GM18517 (cell line): ENCODE measurements at regions not wholly inside any gene's neighbourhood (a gene's known extent, or its start where the extent isn't known, plus 50 kb on each side); places are given as distances from the start of the nearest gene placed in this dataset.
A peak's percentile ranks its signal among the peaks of the same experiment; 100 is the strongest.

Experiments
- ATAC-seq: cut with Tn5 transposase; IDR thresholded peaks from one replicate; pipeline ENCODE4 v1.9.1; 2021; ENCODE audit warnings: mild to moderate bottlenecking, moderate library complexity; ENCODE audit not compliant: unreplicated experiment

- ATAC-seq, result no peak
These were observed 1326.4 kb upstream of the SORCS1 start for GRCh38 chr10:108490944-108491343.

DNA sequence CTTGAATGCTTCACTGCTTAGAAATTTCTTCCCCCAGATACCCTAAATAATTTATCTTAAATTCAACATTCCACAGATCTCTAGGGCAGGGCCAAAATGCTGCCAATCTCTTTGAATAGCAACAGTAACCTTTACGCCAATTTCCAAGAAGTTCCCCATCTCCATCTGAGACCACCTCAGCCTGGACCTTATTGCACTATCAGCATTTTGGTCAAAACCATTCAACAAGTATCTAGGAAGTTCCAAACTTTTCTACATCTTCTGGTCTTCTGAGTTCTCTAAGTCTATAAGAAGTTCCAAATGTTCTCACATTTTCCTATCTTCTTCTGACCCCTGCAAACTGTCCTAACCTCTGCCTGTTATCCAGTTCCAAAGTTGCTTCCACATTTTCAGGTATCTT lies 1306.9 kb upstream of the SORCS1 start:
- no peak for ATAC-seq

GRCh38 chr10:108469940-108470339 lies 1305.4 kb upstream of the SORCS1 start:
- ATAC-seq, result no peak

DNA sequence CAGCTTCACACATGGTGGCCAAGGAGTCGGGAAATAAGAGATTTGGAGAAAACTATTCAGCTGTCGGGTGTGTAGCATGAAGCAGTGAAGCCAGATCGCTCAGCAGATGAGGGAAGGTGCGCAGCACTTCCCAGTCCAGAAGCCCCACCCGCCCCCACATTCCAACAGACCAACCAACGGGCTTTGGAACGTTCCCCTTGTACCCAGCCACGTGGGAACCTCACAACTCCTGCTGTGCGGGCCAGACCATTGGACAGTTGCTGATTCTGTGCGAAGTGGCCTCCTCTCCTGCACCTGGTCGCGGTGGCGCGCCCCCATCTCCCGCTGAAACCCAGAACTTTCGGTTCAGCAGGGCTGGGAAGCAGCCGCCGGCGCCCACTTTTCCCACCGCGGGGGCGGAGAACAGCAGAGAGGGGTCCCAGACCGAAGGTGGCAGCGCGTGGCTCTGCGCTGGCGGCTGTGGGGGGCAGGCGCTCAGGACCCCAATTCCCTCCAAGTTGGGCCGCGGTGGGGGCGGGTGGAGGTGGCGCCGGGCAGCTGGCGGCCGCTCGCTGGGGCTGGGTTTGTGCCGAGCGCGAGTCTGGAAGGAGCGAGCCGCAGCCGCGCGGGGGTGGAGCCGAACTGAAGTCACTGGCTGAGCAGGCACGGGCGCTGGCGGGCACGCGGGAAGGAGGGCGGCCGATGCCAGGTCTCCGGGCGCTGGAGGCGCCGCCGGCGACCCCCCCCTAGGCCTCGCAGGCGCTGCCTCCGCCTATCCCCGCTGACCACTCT lies 1301.5 kb upstream of the SORCS1 start:
- no peak for ATAC-seq

- no peak for ATAC-seq
These were observed 1297.5 kb upstream of the SORCS1 start for GRCh38 chr10:108462005-108462404.

DNA sequence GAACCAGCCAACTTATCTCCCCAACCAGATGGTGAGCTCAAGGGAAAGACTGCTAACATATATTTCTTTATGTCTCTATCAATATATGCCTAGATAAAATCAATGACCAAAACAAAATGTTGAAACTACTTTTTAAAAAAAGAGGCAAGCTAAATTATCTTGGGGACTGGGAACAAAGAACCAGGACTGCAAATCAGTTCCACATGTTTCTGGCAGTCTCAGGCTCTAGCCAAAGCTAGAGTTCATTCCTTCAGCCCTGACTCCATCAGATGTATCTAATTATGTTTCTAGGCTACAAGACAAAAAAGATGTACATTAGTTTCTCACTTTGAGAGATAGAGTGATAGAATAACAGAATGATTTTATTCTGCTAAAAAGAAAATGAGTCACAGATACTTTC lies 1290.3 kb upstream of the SORCS1 start:
- ATAC-seq, result no peak

DNA sequence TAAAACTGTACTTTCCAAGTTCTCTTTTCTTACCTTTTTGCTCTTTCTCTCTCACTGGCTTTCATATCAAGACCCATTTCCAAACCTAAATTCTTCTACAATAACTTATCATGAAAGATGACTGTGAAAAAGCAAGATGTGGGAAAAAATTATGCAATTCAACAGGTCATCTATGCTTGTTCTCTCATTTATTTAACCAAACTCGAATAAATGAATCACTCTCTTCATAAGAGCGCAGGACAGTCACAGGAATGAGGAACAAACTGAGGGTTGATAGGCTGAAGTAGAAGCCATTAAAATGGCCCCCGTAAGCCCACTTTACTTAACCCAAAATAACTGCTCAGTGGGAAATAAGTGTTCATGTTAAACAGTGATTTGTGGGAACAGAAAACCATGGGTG lies 1289.7 kb upstream of the SORCS1 start:
- no peak for ATAC-seq

DNA sequence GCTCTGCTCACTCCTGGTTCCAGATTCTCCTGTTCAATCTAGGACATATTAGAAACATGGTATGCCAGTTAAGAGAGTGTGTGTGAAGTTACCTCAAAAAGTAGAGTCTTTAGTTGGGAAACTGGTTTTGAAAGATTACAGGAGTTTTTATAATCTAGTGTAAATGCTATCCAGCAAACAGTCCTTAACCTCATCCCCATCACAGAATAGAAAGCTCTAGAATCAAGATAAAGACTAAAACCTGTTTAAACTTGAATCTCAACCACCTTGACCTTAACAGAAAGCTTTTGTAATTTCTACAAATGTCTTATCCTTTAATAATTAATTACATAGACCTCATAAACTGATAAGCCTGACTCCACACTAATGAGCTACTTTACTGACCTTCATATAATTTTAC lies 1288.7 kb upstream of the SORCS1 start:
- ATAC-seq, result no peak

DNA sequence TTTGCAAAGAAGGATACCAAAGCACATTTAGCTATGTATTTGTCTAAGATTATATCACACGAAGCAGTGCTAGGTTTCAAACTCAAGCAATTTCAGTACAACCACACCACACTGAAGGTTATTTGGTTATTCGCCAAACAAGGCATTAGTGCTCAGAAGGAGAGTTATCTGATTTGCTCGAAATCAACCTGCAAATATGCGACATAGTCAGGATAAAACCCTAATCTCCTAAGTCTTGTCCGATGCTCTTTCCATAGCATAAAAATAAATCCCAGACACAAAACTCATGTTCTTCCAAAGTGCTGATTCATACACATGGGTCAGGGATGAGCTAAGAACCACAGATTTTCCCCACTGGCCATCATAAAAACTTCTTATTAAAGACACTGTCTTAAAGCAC lies 1288.0 kb upstream of the SORCS1 start:
- ATAC-seq, result no peak

DNA sequence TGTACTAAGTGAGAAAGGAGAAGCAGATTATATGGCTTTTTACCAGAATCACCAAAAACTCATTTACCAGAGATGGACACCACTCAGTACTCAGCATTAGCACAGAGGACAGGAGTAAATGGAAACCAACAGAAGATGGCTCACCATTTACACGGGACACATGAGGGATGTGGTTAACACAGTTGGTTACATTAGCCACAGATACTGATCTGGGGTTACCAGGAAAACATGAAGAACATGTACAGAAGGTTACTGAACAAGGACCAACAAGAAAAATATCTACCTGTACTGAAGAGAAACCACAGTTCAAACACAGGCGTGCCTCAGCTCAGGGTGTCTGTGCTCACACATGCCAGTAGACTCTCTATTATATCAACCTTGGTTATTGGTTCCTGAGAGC lies 1285.8 kb upstream of the SORCS1 start:
- ATAC-seq, result no peak

- ATAC-seq, result no peak
These were observed 1281.2 kb upstream of the SORCS1 start for GRCh38 chr10:108445746-108446145.

DNA sequence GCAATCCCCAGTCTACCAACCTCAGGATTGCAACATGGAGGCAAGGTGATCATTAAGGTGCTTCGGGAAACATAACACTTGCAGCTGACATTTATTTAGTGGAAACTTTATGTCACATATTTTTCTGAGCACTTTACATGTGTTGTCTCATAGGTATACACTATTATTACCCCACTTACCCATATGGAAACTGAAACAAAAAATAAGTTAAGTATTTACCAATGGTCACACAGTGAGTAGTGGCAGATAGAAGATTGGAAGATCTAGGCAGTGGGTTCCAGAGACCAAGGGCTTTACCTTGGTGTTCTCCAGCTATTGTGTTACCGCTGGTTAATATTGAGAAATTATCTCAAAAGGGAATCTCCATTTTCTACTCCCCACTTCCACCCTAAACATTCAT lies 1279.1 kb upstream of the SORCS1 start:
- ATAC-seq, result peak; percentile 81

DNA sequence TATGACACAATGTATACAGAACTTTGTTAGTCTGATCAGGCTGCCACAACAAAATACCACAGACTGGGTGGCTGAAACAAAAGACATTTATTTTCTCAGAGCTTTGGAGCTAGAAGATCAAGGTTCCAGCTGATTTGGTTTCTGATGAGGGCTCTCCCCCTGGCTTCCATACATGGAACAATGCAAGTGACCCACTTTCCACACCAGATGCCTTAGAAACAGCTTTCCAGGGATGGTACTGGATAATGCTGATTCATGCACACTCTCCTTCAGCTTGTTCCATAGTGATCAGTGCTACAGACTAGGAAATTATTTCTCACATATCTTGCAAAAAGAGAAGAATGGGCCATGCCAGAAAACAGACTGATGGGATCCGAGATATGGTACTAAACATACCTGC lies 1274.9 kb upstream of the SORCS1 start:
- no peak for ATAC-seq

DNA sequence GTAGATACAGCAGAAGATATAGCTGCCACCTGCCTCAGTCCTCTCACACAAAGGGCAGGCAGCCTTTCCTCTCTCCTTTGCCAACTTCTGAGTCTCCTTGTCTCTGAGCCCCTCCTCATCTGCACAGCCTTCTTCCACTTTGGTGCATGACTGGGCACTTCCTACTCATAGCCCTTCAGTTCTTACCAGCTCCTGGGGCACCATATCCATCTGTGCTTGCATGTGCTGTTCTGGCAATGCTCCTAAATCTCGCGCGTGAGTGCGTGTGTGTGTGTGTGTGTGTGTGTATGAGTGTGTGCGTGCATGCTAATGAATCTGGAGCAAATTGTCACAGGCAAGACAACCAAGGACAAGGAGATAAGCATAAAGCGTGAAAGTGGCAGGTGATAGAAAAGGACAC lies 1271.6 kb upstream of the SORCS1 start:
- ATAC-seq, result no peak

DNA sequence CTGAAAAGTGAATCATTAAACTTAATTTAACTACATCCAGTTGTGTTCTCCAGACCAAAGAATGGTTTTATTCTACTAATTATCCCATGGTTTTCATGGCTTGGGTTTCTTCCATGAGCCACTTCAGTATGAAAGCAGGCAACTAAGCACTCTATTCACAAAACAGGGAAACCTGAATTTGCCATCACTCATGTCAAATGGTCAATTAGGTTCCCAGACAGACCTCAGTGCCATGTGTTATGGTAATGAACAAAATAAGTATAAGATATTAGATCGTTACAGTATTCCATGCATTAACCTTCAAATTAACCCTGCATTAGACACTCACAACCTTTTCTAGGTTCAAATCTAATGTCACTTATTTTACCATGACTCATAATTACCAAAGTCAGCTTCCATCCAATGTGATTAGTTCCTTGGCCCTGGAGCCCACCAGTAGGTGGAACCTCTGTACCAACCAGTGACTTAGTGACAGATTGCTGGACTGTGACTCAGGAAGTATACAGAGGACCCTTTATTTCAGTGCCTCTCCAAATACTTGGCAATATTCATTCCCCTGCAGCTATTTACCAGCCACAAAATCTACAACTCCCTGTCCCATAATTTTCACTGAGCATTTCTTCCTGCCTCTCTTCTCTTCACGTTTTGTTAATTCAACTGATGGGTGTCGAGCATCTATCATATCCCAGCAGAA lies 1270.2 kb upstream of the SORCS1 start:
- no peak for ATAC-seq

- no peak for ATAC-seq
These were observed 1262.6 kb upstream of the SORCS1 start for GRCh38 chr10:108427146-108427545.

GRCh38 chr10:108425283-108425964 lies 1260.9 kb upstream of the SORCS1 start:
- no peak for ATAC-seq

GRCh38 chr10:108424656-108425055 lies 1260.2 kb upstream of the SORCS1 start:
- ATAC-seq, result no peak

- ATAC-seq, result no peak
These were observed 1257.8 kb upstream of the SORCS1 start for GRCh38 chr10:108422286-108422685.

- no peak for ATAC-seq
These were observed 1256.8 kb upstream of the SORCS1 start for GRCh38 chr10:108421266-108421665.

DNA sequence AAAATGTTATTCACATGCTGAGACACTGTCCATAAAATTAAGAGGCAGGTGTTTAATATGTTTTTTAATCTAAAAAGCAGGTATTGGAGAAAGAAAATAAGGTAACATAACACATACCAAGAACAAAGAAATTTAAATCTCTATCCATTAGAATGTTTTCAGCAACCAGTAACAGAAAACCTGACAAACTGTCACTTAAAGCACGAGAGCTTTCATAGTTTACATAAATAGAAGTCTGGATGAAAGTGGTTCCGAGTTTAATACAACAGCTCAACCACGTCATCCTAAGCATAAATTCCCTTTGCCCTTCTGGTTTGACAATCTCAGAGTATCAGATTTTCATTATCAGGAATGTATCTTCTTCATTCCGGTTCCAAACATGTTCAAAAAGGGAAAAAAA lies 1249.4 kb upstream of the SORCS1 start:
- no peak for ATAC-seq

DNA sequence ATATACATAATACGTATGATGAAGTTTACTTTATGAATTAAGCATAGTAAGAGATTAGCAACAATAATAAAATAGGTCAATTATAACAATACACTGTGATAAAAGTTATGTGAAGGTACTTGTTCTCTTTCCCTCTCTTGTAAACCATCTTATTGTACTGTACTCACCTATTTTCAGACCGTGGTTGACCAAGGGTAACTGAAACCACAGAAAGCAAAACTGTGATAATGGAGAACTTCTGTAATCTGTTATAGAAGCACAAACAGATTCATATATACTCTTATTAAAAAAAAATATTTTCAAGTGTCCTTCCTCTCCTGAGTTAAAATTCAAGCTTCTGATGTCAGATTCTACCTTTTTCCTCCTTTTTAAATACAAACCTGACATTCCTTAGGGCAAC lies 1247.8 kb upstream of the SORCS1 start:
- ATAC-seq, result no peak
